ENCODE measurements at regions not wholly inside any gene's neighbourhood (a gene's known extent, or its start where the extent isn't known, plus 50 kb on each side); places are given as distances from the start of the nearest gene placed in this dataset.
"Not testable (repeated sequence)": the region's sequence is repeated elsewhere in the genome, so short reads cannot be mapped to it uniquely, and the experiment has no call there.

GRCh38 chr16:18190179-18190578 is 146.4 kb downstream of the NPIPA8 start:
- H3K27me3 ChIP-seq; H3K27ac ChIP-seq; H3K4me1 ChIP-seq (ENCODE audit: control insufficient read depth in 1 of 2, insufficient read depth in 1 of 2, low read depth in 1 of 2, low read length in 1 of 2): not testable (repeated sequence)

GRCh38 chr16:18184755-18185154 is 151.8 kb downstream of the NPIPA8 start:
- not testable (repeated sequence) for H3K27me3 ChIP-seq; H3K4me3 ChIP-seq (ENCODE audit: low read depth in 1 of 2, low read length in 1 of 2); H3K9me3 ChIP-seq; H3K36me3 ChIP-seq; H3K27ac ChIP-seq; H3K4me1 ChIP-seq (ENCODE audit: control insufficient read depth in 1 of 2, insufficient read depth in 1 of 2, low read depth in 1 of 2, low read length in 1 of 2)

More at GRCh38 chr16:18190179-18190578, 146.4 kb downstream of the NPIPA8 start:
- not testable (repeated sequence) for H3K9me3 ChIP-seq; H3K4me3 ChIP-seq (ENCODE audit: low read depth in 1 of 2, low read length in 1 of 2); H3K36me3 ChIP-seq

- H3K36me3 ChIP-seq; H3K4me3 ChIP-seq (ENCODE audit: low read depth in 1 of 2, low read length in 1 of 2); H3K27me3 ChIP-seq; H3K9me3 ChIP-seq; H3K4me1 ChIP-seq (ENCODE audit: control insufficient read depth in 1 of 2, insufficient read depth in 1 of 2, low read depth in 1 of 2, low read length in 1 of 2); H3K27ac ChIP-seq: not testable (repeated sequence)
These were observed 155.5 kb downstream of the NPIPA8 start for GRCh38 chr16:18181028-18181427.

- H3K27me3 ChIP-seq; H3K4me1 ChIP-seq (ENCODE audit: control insufficient read depth in 1 of 2, insufficient read depth in 1 of 2, low read depth in 1 of 2, low read length in 1 of 2); H3K36me3 ChIP-seq; H3K9me3 ChIP-seq; H3K4me3 ChIP-seq (ENCODE audit: low read depth in 1 of 2, low read length in 1 of 2); H3K27ac ChIP-seq: not testable (repeated sequence)
These were observed 162.5 kb downstream of the NPIPA8 start for GRCh38 chr16:18173945-18174497.

GRCh38 chr16:18162293-18162692 is 174.2 kb downstream of the NPIPA8 start:
- not testable (repeated sequence) for H3K4me1 ChIP-seq (ENCODE audit: control insufficient read depth in 1 of 2, insufficient read depth in 1 of 2, low read depth in 1 of 2, low read length in 1 of 2); H3K36me3 ChIP-seq; H3K9me3 ChIP-seq; H3K27ac ChIP-seq; H3K4me3 ChIP-seq (ENCODE audit: low read depth in 1 of 2, low read length in 1 of 2); H3K27me3 ChIP-seq

- not testable (repeated sequence) for H3K4me1 ChIP-seq (ENCODE audit: control insufficient read depth in 1 of 2, insufficient read depth in 1 of 2, low read depth in 1 of 2, low read length in 1 of 2); H3K27ac ChIP-seq; H3K27me3 ChIP-seq; H3K36me3 ChIP-seq; H3K4me3 ChIP-seq (ENCODE audit: low read depth in 1 of 2, low read length in 1 of 2); H3K9me3 ChIP-seq
These were observed 175.3 kb downstream of the NPIPA8 start for GRCh38 chr16:18161224-18161623.

- not testable (repeated sequence) for H3K27me3 ChIP-seq; H3K4me1 ChIP-seq (ENCODE audit: control insufficient read depth in 1 of 2, insufficient read depth in 1 of 2, low read depth in 1 of 2, low read length in 1 of 2); H3K36me3 ChIP-seq; H3K4me3 ChIP-seq (ENCODE audit: low read depth in 1 of 2, low read length in 1 of 2); H3K9me3 ChIP-seq; H3K27ac ChIP-seq
These were observed 177.4 kb downstream of the NPIPA8 start for GRCh38 chr16:18159185-18159584.

GRCh38 chr16:18157854-18158253 is 178.7 kb downstream of the NPIPA8 start:
- not testable (repeated sequence) for H3K36me3 ChIP-seq; H3K9me3 ChIP-seq; H3K27ac ChIP-seq; H3K4me3 ChIP-seq (ENCODE audit: low read depth in 1 of 2, low read length in 1 of 2); H3K27me3 ChIP-seq; H3K4me1 ChIP-seq (ENCODE audit: control insufficient read depth in 1 of 2, insufficient read depth in 1 of 2, low read depth in 1 of 2, low read length in 1 of 2)

- not testable (repeated sequence) for H3K4me1 ChIP-seq (ENCODE audit: control insufficient read depth in 1 of 2, insufficient read depth in 1 of 2, low read depth in 1 of 2, low read length in 1 of 2); H3K36me3 ChIP-seq; H3K27ac ChIP-seq
These were observed 183.7 kb downstream of the NPIPA8 start for GRCh38 chr16:18152832-18153231.

GRCh38 chr16:18148132-18148531 is 188.4 kb downstream of the NPIPA8 start:
- not testable (repeated sequence) for H3K36me3 ChIP-seq; H3K9me3 ChIP-seq; H3K4me3 ChIP-seq (ENCODE audit: low read depth in 1 of 2, low read length in 1 of 2); H3K27ac ChIP-seq; H3K4me1 ChIP-seq (ENCODE audit: control insufficient read depth in 1 of 2, insufficient read depth in 1 of 2, low read depth in 1 of 2, low read length in 1 of 2); H3K27me3 ChIP-seq

More at GRCh38 chr16:18152832-18153231, 183.7 kb downstream of the NPIPA8 start:
- not testable (repeated sequence) for H3K9me3 ChIP-seq; H3K4me3 ChIP-seq (ENCODE audit: low read depth in 1 of 2, low read length in 1 of 2); H3K27me3 ChIP-seq

GRCh38 chr16:18146601-18147142 is 189.9 kb downstream of the NPIPA8 start:
- not testable (repeated sequence) for H3K27me3 ChIP-seq; H3K4me3 ChIP-seq (ENCODE audit: low read depth in 1 of 2, low read length in 1 of 2); H3K9me3 ChIP-seq; H3K4me1 ChIP-seq (ENCODE audit: control insufficient read depth in 1 of 2, insufficient read depth in 1 of 2, low read depth in 1 of 2, low read length in 1 of 2); H3K36me3 ChIP-seq; H3K27ac ChIP-seq

GRCh38 chr16:18142066-18142465 is 194.5 kb downstream of the NPIPA8 start:
- not testable (repeated sequence) for H3K27me3 ChIP-seq; H3K27ac ChIP-seq; H3K9me3 ChIP-seq; H3K4me3 ChIP-seq (ENCODE audit: low read depth in 1 of 2, low read length in 1 of 2); H3K4me1 ChIP-seq (ENCODE audit: control insufficient read depth in 1 of 2, insufficient read depth in 1 of 2, low read depth in 1 of 2, low read length in 1 of 2); H3K36me3 ChIP-seq

GRCh38 chr16:18136288-18136687 is 200.2 kb downstream of the NPIPA8 start:
- H3K4me3 ChIP-seq (ENCODE audit: low read depth in 1 of 2, low read length in 1 of 2); H3K9me3 ChIP-seq; H3K27me3 ChIP-seq; H3K4me1 ChIP-seq (ENCODE audit: control insufficient read depth in 1 of 2, insufficient read depth in 1 of 2, low read depth in 1 of 2, low read length in 1 of 2); H3K27ac ChIP-seq; H3K36me3 ChIP-seq: not testable (repeated sequence)

- H3K9me3 ChIP-seq; H3K36me3 ChIP-seq; H3K4me3 ChIP-seq (ENCODE audit: low read depth in 1 of 2, low read length in 1 of 2); H3K4me1 ChIP-seq (ENCODE audit: control insufficient read depth in 1 of 2, insufficient read depth in 1 of 2, low read depth in 1 of 2, low read length in 1 of 2); H3K27ac ChIP-seq; H3K27me3 ChIP-seq: not testable (repeated sequence)
These were observed 201.5 kb downstream of the NPIPA8 start for GRCh38 chr16:18135024-18135423.

Data from neutrophil (primary cell).